ENCODE measurements at regions not wholly inside any gene's neighbourhood (a gene's known extent, or its start where the extent isn't known, plus 50 kb on each side); places are given as distances from the start of the nearest gene placed in this dataset.

DNA sequence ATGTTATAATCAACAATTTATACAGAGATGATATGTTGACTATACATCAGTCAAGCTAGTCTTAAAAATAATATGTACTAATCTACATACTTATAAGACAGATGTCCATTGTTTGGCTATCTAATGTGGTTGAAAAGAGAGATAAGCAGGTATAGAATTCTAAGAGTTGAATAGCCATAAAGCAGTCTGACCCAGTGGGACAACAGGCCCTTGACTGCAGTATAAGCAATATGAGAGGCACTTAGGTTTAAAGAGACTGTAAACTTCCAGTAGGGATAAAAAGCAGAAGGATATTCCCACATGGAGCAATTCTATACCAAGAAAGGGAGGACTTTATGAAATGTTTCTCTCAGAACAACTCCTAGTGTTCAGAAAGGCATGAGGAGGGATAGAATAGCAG is 139.3 kb downstream of the ELAPOR2 start:
- no peak for DNase-seq
- Histone ChIP-seq H3K56ac (ENCODE audit: insufficient read length, low read depth, low read length) (no peak overlapping the region), H2BK120ac (ENCODE audit: low read depth, low read length, poor library complexity, severe bottlenecking) (no peak overlapping the region), H3K23me2 (ENCODE audit: insufficient read length, low read depth, low read length, poor library complexity, severe bottlenecking) (no peaks in the 10 kb centered on the region), H4K5ac (ENCODE audit: insufficient read length, low read depth, low read length) (no peak overlapping the region), H3K4me2 (ENCODE audit: insufficient read depth, insufficient read length, low read length) (no peak overlapping the region), H3K79me2 (ENCODE audit: insufficient read depth, low read length) (no peaks in the 10 kb centered on the region), H3K4ac (ENCODE audit: low read depth, low read length) (no peak overlapping the region), H3K14ac (ENCODE audit: insufficient read depth, low read length) (no peak overlapping the region), H2BK15ac (ENCODE audit: low read depth, low read length) (no peak overlapping the region), H2BK12ac (ENCODE audit: insufficient read length, low read depth, low read length) (no peak overlapping the region), H3K27ac (ENCODE audit: insufficient read length, low read depth, low read length) (no peak overlapping the region), H3K23ac (ENCODE audit: insufficient read length, low read depth, low read length) (no peak overlapping the region), H3K18ac (ENCODE audit: insufficient read length, low read depth, low read length) (no peak overlapping the region), H3K9ac (ENCODE audit: extremely low read depth, insufficient read length, low read length) (no peak overlapping the region), H3K79me1 (ENCODE audit: insufficient read depth, low read depth, low read length, poor library complexity, severe bottlenecking) (no peaks in the 10 kb centered on the region), H2BK20ac (ENCODE audit: low read depth, low read length, poor library complexity, severe bottlenecking) (no peak overlapping the region), H3K4me1 (ENCODE audit: insufficient read depth, low read length) (no peaks in the 10 kb centered on the region), H3K9me3 (ENCODE audit: control insufficient read depth, low read depth, low read length) (no peaks in the 10 kb centered on the region), H4K8ac (replicated peaks; ENCODE audit: insufficient read length, low read depth, low read length) (no peak overlapping the region), H2BK5ac (ENCODE audit: insufficient read length, low read length) (no peak overlapping the region), H3K27me3 (ENCODE audit: insufficient read depth, low read length) (no peaks in the 10 kb centered on the region), H4K91ac (ENCODE audit: insufficient read length, low read depth, low read length) (no peak overlapping the region), H2AK5ac (ENCODE audit: insufficient read length, low read length) (no peak overlapping the region), H4K20me1 (ENCODE audit: control insufficient read depth, insufficient read depth, insufficient read length) (peaks cover 5% of the 10 kb centered on the region), H2AFZ (ENCODE audit: low read length) (no peak overlapping the region), H3T11ph (ENCODE audit: low read length) (no peak overlapping the region)
- H3K9me3 Mint-ChIP-seq = no peaks in the 10 kb centered on the region
- TF ChIP-seq, protein P1, sequence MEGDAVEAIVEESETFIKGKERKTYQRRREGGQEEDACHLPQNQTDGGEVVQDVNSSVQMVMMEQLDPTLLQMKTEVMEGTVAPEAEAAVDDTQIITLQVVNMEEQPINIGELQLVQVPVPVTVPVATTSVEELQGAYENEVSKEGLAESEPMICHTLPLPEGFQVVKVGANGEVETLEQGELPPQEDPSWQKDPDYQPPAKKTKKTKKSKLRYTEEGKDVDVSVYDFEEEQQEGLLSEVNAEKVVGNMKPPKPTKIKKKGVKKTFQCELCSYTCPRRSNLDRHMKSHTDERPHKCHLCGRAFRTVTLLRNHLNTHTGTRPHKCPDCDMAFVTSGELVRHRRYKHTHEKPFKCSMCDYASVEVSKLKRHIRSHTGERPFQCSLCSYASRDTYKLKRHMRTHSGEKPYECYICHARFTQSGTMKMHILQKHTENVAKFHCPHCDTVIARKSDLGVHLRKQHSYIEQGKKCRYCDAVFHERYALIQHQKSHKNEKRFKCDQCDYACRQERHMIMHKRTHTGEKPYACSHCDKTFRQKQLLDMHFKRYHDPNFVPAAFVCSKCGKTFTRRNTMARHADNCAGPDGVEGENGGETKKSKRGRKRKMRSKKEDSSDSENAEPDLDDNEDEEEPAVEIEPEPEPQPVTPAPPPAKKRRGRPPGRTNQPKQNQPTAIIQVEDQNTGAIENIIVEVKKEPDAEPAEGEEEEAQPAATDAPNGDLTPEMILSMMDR (conservative IDR thresholded peaks at IDR 0.05) = no peak
- peaks cover 2 to 14% (median 11%) of the 10 kb centered on the region in 3 experiments; a peak in 5 of 7 replicates for H3K36me3 Mint-ChIP-seq (ENCODE audit: insufficient read depth in 1 of 3, low read depth in 3 of 3)
- H3K4me3 Mint-ChIP-seq = no peak overlapping the region
- H3K27me3 Mint-ChIP-seq (ENCODE audit: low read depth) = peaks cover 2% of the 10 kb centered on the region
- H3K4me1 Mint-ChIP-seq = peaks cover 12 to 14% of the 10 kb centered on the region in 2 experiments
- H3K27ac Mint-ChIP-seq = no peak overlapping the region

Data from H9 (cell line).